ENCODE measurements at regions not wholly inside any gene's neighbourhood (a gene's known extent, or its start where the extent isn't known, plus 50 kb on each side); places are given as distances from the start of the nearest gene placed in this dataset.

DNA sequence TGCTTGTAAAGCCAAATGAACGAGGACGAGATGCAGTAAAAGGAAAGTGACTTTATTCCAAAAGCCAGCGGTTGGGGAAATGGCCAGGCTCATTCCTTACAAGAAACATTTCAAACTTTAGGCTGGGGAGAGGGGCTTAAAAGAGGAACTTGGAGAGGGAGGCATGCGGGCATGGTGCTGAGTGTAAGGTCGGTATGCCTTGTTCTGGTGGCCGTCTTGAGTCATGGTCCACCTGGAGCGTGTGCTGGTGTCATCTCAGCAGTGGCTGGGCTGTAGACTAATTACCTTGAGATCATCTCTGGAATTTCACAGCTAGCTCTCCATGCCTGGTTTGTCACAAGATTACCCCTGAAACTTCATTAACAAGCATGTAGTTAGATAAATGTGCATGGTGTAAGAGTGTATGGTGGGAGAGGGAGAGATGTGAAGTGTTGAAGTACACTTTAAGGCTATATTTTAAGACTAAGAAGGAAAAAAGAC lies 156.4 kb upstream of the PFN2 start:
- TF ChIP-seq, protein P1, sequence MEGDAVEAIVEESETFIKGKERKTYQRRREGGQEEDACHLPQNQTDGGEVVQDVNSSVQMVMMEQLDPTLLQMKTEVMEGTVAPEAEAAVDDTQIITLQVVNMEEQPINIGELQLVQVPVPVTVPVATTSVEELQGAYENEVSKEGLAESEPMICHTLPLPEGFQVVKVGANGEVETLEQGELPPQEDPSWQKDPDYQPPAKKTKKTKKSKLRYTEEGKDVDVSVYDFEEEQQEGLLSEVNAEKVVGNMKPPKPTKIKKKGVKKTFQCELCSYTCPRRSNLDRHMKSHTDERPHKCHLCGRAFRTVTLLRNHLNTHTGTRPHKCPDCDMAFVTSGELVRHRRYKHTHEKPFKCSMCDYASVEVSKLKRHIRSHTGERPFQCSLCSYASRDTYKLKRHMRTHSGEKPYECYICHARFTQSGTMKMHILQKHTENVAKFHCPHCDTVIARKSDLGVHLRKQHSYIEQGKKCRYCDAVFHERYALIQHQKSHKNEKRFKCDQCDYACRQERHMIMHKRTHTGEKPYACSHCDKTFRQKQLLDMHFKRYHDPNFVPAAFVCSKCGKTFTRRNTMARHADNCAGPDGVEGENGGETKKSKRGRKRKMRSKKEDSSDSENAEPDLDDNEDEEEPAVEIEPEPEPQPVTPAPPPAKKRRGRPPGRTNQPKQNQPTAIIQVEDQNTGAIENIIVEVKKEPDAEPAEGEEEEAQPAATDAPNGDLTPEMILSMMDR (IDR thresholded peaks at IDR 0.05): no peak
- TF ChIP-seq POLR2A (IDR thresholded peaks at IDR 0.05): no peak
